ENCODE measurements at regions not wholly inside any gene's neighbourhood (a gene's known extent, or its start where the extent isn't known, plus 50 kb on each side); places are given as distances from the start of the nearest gene placed in this dataset.

DNA sequence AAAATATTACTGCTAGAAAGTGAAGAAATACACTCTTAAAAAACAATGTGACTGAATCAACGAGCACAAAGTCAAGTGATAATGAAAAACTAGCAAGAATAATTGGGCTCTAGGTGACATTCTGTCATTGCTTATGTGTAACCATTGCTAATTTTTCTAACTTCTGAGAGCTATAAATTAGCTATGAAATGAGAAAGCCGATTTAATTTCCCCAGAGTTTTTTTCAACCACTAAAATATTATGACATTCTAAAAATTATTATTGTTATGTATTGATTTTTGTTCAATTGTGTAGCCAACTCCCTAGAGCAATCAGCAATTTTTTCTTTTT, 458.6 kb upstream of the ATXN8OS start:
- Mint-ChIP-seq H3K27ac (no peak overlapping the region), H3K27me3 (ENCODE audit: low read depth in 2 of 2) (no peaks in the 10 kb centered on the region), H3K4me3 (no peak overlapping the region), H3K4me1 (no peaks in the 10 kb centered on the region), H3K9me3 (peaks cover 5 to 15% of the 10 kb centered on the region in 2 donors), H3K36me3 (no peaks in the 10 kb centered on the region)
- WGBS (ENCODE audit: insufficient coverage): 100% methylated on average over 1 of the region's 2 CpGs
- DNase-seq (no peak), ATAC-seq (no peak)
- no peak for TF ChIP-seq CTCF (IDR thresholded peaks at IDR 0.05)
- Histone ChIP-seq H3K36me3 (ENCODE audit: control insufficient read depth, insufficient read depth, low read length) (no peaks in the 10 kb centered on the region), H3K4me3 (ENCODE audit: low read length) (no peak overlapping the region), H3K27ac (ENCODE audit: low read length) (no peak overlapping the region), H3K4me1 (ENCODE audit: control insufficient read depth, insufficient read depth, low read length) (no peaks in the 10 kb centered on the region), H3K27me3 (ENCODE audit: control insufficient read depth, insufficient read depth, low read length) (no peaks in the 10 kb centered on the region), H3K9me3 (ENCODE audit: control insufficient read depth, insufficient read depth, low read length) (peaks cover 12% of the 10 kb centered on the region)
- intact Hi-C loops (cut with micrococcal nuclease): no loop called here

DNA sequence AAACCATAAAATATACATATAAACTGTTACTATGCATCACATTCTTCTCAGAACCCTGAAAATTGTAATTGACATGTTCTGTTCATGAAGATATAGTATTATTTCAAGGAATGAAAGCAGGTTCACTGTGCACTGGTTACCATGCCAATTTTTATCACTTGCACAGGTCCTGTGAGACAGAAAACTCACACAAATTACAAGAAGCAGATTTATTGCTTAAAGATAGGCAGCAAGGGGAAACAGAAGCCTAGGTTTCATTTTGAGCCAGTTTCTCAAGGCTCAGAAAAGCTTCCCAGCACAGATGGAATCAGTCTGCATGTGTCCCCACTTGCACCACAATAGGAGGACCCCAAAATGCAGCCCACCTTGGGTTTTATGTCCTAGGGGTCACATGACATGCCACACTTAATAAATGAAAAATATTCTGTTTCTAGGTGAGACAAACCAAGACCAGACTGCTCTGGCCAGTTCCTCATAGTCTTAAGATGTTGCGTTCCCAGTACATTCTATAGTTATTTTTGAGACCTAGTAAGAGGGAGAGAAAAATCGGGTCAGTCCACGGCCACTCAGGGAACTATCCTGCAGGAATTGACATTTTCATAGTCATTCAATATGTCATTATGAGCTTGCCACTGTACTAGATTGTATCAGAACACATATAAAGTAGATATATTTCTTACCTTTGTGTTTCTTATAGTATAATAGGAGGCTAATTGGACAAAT, 459.1 kb upstream of the ATXN8OS start:
- H3K4me1 Mint-ChIP-seq: no peaks in the 10 kb centered on the region
- no peak overlapping the region for H3K27ac Mint-ChIP-seq
- H3K36me3 ChIP-seq (ENCODE audit: control insufficient read depth, insufficient read depth, low read length): no peaks in the 10 kb centered on the region
- intact Hi-C loops (cut with micrococcal nuclease): no loop called here
- H3K9me3 Mint-ChIP-seq: peaks cover 5 to 12% of the 10 kb centered on the region in 2 donors
- H3K4me3 ChIP-seq (ENCODE audit: low read length): no peak overlapping the region
- no peaks in the 10 kb centered on the region for H3K36me3 Mint-ChIP-seq
- H3K27ac ChIP-seq (ENCODE audit: low read length): no peak overlapping the region
- no peaks in the 10 kb centered on the region for H3K27me3 ChIP-seq (ENCODE audit: control insufficient read depth, insufficient read depth, low read length)
- no peaks in the 10 kb centered on the region for H3K4me1 ChIP-seq (ENCODE audit: control insufficient read depth, insufficient read depth, low read length)
- peaks cover 13% of the 10 kb centered on the region for H3K9me3 ChIP-seq (ENCODE audit: control insufficient read depth, insufficient read depth, low read length)
- no peak for ATAC-seq
- H3K27me3 Mint-ChIP-seq (ENCODE audit: low read depth in 2 of 2): no peaks in the 10 kb centered on the region
- TF ChIP-seq CTCF (IDR thresholded peaks at IDR 0.05): no peak
- WGBS (ENCODE audit: insufficient coverage): 91% methylated on average over 3 of the region's 3 CpGs
- no peak for DNase-seq
- H3K4me3 Mint-ChIP-seq: no peak overlapping the region

- Histone ChIP-seq H3K27me3 (ENCODE audit: control insufficient read depth, insufficient read depth, low read length) (no peaks in the 10 kb centered on the region), H3K9me3 (ENCODE audit: control insufficient read depth, insufficient read depth, low read length) (peaks cover 18% of the 10 kb centered on the region), H3K4me3 (ENCODE audit: low read length) (no peak overlapping the region), H3K4me1 (ENCODE audit: control insufficient read depth, insufficient read depth, low read length) (no peaks in the 10 kb centered on the region), H3K36me3 (ENCODE audit: control insufficient read depth, insufficient read depth, low read length) (no peaks in the 10 kb centered on the region), H3K27ac (ENCODE audit: low read length) (no peak overlapping the region)
- Mint-ChIP-seq H3K9me3 (peaks cover 6 to 12% of the 10 kb centered on the region in 2 donors), H3K36me3 (no peaks in the 10 kb centered on the region), H3K27me3 (ENCODE audit: low read depth in 2 of 2) (no peaks in the 10 kb centered on the region), H3K27ac (no peak overlapping the region), H3K4me1 (no peaks in the 10 kb centered on the region), H3K4me3 (no peak overlapping the region)
- ATAC-seq: no peak
- DNase-seq: no peak
- TF ChIP-seq CTCF (IDR thresholded peaks at IDR 0.05): no peak
- intact Hi-C loops (cut with micrococcal nuclease): no loop called here
These were observed 463.2 kb upstream of the ATXN8OS start for GRCh38 chr13:69644447-69644846.

- H3K36me3 ChIP-seq (ENCODE audit: control insufficient read depth, insufficient read depth, low read length): no peaks in the 10 kb centered on the region
- Mint-ChIP-seq H3K9me3 (peaks cover 10 to 21% of the 10 kb centered on the region in 2 donors), H3K27me3 (ENCODE audit: low read depth in 2 of 2) (no peaks in the 10 kb centered on the region), H3K4me1 (no peaks in the 10 kb centered on the region), H3K4me3 (no peak overlapping the region), H3K36me3 (no peaks in the 10 kb centered on the region), H3K27ac (no peak overlapping the region)
- no peaks in the 10 kb centered on the region for H3K4me1 ChIP-seq (ENCODE audit: control insufficient read depth, insufficient read depth, low read length)
- DNase-seq: no peak
- no peak for TF ChIP-seq CTCF (IDR thresholded peaks at IDR 0.05)
- H3K4me3 ChIP-seq (ENCODE audit: low read length): no peak overlapping the region
- no peaks in the 10 kb centered on the region for H3K27me3 ChIP-seq (ENCODE audit: control insufficient read depth, insufficient read depth, low read length)
- no peak for ATAC-seq
- peaks cover 29% of the 10 kb centered on the region for H3K9me3 ChIP-seq (ENCODE audit: control insufficient read depth, insufficient read depth, low read length)
- no peak overlapping the region for H3K27ac ChIP-seq (ENCODE audit: low read length)
- intact Hi-C loops (cut with micrococcal nuclease): no loop called here
These were observed 465.9 kb upstream of the ATXN8OS start for GRCh38 chr13:69641773-69642172.

All from natural killer cell (primary cell).